Fibroblast of skin of right quadriceps (primary cell): ENCODE measurements at regions not wholly inside any gene's neighbourhood (a gene's known extent, or its start where the extent isn't known, plus 50 kb on each side); places are given as distances from the start of the nearest gene placed in this dataset.
A peak's percentile ranks its signal among the peaks of the same experiment; 100 is the strongest.

Source experiments
- DNase-seq: peaks from one replicate; pipeline ENCODE4 v3.0.0-alpha.2; 2013

DNA sequence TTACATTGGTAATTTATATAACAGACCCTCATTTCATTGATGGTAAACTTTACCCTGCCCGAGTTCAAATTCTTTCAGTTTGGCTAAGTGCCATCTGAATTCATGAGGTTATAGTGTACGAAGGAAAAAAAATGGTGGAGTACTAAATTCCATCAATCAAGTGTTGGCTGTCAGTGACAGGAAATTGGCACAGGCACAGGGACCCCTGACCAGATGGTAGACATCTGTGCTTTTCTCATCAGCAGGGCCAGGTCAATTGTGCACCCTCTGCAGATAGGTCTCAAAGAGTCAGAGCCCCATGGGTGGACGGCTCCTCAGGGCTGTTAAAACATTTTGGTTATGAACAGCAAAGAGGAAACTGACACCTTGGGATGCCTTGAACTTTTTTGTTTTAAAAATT is 439.2 kb downstream of the SETBP1 start:
- DNase-seq = no peak

DNA sequence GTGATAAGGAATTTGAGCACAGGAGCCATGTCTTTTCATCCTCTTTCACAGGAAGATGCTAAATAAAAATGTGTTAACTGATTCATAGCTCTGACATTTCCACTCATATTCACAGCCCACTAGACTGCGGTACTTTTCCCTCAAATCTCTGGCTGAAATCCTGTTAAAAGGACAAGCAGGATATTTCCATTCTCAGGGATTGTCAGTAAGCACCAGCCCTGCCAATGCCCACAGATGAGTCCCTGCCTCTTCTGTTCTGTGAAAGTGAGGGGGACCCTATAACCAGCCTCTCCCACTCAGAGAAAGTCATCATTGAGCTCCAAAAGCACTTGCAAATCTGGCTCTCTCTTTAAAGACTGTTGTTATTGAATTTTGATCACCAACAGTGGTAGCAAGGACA is 440.5 kb downstream of the SETBP1 start:
- no peak for DNase-seq

DNA sequence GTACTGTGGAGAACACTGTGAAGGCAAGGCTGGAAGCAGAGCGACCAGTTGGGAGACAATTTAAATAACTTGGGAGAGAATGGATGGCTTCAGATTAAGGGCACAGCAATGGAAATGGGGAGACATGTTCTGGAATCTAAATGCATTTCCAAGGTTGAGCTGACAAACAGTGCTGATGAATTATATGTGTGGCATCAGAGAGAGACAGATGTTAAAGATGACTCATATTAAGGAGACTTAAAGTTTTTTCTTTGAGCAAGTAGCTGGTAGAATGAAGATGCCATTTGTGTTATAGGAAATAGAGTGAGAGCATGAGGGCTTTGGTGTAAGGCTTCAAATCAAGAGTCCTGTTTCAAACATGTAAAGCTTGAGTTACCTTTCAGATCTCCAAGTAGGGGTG is 441.8 kb downstream of the SETBP1 start:
- DNase-seq = no peak

DNA sequence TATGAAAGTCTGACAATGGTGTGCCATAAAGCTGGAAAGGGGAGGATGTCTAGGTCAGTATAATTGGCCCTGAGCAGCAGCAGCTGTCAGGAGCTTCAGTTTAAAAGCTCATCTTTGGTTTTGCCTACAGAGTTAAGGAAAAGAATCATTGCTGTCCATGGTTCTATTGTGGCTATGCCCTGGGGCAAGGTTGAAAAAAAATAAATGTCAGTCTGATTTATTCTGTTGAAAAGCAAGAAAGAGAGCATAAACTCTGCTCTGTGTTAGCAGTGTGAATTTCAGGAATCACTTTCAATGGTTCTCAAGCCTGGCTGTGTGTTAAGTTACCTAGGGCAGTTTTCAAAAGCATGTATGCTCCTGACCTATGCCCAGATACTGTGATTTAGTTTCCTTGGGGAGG is 446.7 kb downstream of the SETBP1 start:
- DNase-seq = no peak

DNA sequence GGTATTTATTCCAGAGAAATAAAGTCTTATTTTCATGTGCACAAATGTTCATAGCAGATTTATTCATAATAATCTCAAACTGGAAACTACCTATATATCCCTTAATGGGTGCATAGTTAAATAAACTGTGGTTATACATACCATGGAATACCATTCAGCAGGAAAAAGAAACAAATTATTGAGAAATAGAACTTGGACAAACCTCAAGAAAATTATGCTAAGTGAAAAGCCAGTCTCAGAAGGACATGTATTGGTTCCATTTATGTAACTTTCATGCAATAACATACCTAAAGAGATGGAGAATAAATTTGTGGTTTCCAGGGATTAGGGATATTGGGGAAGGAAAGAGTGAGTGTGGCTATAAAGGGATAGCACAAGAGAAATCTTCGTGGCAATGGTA is 452.6 kb downstream of the SETBP1 start:
- peak; percentile 46 for DNase-seq

DNA sequence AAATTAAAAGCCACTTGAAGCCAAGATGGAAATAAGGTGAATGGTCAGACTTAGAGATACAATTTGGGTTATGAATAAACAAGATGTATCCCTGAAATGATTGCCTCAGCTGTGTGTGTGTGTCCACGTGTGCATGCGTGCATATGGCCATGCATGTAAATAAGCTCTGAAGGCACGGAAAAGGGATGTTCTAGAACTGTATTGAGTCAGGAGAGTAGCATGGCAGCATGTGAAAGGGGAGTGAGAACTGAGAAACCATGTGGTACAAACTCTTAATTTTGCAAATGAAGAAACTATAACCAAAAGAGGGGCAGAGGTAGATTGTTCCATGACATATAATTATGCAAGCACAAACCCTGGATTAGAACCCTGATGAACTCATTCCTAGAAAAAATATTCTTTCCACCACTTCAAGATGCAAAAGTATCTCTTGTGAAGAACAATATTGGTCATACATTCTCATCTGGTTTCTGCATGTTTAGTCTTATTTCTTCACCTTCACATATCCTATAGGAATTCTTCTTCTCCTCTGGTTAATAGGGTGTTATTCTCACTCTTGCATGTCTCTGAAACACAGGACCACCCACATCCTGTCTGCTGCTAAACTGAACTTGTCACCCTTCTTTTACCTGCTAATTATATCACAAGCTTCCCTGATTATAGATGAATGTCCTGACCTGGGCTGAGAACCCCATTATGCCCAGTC is 455.8 kb downstream of the SETBP1 start:
- DNase-seq = no peak

DNA sequence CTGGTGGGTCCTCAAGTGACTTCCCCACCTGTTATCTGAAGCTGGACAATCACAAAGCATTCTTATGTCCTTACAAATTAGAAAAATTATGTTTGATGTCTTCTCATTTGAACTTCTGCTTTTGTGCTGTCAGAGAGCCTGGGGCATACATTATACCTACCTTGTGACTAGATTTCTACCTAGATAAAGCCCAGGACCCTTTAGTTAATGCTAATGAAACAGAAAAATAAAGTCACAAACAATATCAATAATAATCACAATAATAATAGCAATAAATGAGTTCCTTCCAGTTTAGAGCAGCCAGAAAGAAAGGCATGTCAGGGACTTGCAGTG is 456.4 kb downstream of the SETBP1 start:
- DNase-seq = no peak

DNA sequence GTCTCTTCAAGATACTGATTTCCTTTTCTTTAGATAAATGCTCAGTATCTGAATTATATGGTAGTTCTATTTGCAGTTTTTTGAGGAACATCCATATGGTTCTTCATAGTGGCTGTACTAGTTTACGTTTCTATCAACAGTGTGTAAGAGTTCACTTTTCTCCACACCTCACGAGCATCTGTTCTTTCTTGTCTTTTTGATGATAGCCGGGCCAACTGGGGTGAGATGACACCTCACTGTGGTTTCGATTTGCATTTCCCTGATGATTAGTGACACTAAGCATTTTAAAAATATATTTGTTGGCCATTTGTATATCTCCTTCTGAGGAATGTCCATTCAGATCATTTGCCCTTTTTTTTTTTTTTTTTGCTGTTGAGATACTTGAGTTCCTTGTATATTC is 458.8 kb downstream of the SETBP1 start:
- DNase-seq = no peak

DNA sequence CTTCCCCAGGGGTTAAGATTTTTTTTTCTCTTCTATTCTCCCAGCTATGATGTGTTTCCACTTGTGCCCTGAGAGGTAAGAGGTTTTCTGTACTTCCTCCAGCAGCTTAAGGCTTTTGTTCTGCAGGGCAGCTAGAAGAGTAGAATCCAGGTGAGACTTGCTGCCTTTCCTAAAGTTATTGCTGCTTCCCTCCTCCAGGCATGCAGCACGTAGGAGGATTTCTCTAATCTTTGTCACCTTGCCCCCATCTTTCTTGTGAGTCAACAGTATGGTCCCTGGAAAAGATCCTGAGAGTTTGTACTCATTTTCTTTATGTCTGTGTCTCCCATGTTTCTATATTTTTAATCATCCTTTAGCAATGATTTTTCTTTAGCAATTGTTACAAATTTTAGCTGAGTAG is 462.2 kb downstream of the SETBP1 start:
- no peak for DNase-seq

DNA sequence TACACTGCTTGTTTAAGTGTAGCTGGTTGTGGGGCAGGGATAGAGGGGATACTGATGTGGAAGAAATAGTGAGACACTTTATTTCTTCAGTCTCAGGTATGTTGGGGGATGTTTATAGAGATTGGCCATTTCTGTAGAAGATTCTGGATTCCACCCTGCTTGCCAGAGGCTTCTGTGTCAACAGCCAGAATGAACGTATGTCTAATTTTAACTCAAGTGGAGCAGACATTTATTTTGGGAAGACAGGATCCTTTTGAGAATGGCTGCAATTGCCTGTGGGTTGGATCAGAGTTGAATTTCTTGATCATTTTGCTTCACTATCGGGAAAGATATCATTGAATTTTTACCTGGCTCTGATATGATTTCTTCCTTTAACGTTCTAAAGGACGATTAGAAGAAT is 465.6 kb upstream of the SLC14A2 start:
- DNase-seq = no peak

DNA sequence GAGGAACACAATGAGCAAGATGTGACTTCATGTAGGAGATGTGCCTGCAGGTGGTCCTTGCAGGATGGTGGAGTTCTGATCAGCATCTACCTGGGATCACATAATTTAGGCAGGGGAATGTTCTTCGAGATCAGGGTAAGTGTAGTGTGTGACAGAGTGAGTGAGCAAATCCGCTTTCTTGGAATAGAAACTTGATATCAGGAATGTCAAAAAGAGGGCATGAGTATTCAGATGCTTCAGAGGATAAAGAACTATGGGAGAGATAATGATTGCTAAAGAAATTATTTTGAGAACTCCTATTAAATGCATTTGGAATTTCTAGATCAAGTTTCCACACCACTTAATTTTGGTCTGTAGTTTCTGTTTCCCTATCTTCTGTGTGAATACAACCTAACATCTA is 463.6 kb upstream of the SLC14A2 start:
- DNase-seq = no peak

DNA sequence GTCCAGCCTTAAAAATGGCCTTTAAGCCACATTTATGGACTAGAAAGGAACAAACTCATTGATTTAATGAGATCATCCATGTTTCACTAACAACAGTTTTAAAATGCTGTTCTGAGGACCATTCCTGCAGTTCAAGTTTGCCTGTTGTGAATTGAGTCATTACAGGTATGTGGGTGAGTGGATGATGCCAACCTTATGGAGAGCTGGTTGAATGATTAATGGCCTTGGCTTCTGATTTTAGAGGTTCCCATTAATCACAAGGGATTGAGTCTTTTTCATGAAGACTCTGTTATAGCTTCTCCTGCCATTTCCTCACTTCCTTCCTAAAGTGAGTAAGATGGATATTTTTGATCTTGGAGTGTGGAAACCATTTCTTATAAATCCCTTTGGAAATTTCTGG is 459.8 kb upstream of the SLC14A2 start:
- no peak for DNase-seq

DNA sequence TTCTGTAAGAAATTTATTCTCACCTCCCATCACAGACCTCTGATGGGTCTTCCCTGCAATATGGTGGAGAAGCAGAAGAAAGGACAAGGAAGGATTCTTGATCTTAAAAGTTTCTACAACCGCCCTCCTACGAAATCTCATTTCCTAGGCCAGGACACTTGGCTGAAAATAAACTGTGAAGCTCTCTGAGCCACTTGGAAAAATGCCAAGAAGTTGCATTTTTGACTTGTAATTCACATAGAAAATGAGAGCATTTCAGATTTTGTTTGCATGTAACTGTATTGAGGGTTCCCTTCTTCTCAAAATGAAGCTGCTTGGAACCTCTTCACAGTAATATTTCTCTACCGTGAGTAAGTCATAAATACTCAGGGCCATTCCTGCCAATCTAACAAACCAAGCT is 458.3 kb upstream of the SLC14A2 start:
- DNase-seq = peak; percentile 40

DNA sequence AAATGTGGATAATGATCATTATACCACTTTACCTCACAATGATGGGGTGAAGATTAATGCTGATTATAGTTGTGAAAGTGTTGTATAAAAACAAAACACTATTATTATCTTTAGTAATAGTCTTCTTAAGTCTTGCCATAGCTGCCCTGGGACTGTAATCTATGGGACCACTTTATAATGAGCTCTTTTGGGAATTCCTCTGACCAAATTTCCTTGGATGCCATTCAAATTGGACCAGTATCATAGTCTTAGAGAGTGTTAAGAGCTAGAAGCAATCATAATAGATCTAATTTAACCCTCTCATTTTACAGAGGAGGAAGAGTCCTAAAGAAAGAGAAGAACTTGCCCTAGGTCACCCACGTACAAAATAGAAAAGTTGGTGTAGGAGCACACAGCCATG is 457.7 kb upstream of the SLC14A2 start:
- DNase-seq = no peak

DNA sequence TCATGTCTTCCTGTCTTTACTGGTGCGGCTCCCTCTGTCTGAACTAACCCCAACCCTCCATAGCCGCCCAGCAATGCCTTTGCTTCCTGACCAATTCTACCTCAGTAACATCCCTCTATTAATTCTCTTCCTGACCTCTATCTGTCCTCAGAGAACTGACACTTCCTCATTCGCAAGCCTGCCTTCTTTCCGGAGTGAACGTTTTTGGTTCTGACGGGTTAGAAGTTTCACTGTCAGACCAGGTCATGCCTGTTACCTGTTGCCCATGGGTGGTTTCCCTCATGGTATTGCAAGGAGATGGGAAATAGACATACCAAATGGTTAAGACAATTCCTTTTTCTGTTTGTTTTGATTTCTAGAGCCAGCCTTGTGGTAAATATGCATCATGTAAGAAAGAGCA is 453.4 kb upstream of the SLC14A2 start:
- no peak for DNase-seq

DNA sequence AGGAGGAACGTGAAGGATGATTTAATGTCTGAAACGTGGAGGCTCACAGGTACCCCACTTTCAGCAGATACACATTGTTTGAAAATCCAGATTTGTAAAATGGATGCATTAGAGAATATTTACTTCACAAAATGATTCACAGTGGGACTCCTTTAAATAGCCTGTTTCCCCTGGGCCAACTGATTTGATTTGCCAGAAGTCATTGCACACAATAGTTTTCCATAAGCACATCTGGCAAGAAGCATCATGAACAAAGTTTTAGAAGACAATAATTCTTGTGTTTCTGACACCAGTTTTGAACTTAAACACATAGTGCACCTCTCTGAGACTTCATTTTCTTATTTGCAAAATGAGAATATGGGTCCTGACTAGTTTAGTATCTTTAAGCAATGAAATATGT is 451.4 kb upstream of the SLC14A2 start:
- DNase-seq = no peak

DNA sequence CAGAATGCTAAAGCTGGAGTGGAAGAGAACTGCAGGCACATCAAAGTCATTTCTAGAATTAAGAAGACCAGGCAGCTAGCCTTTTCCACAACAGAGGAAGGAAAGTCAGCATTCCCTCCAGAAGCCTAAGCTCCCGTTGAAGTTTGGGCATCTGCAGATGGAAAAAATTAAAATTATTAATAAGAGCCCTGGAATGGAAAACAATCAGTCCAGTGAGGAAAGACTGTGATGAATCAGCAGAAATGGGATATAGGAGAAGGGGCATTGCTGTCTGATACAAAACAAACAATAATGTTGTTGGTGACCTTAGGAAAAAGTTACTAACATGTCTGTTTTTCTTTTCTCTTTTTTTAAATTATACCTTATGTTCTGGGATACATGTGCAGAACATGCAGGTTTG is 450.7 kb upstream of the SLC14A2 start:
- peak; percentile 74 for DNase-seq

DNA sequence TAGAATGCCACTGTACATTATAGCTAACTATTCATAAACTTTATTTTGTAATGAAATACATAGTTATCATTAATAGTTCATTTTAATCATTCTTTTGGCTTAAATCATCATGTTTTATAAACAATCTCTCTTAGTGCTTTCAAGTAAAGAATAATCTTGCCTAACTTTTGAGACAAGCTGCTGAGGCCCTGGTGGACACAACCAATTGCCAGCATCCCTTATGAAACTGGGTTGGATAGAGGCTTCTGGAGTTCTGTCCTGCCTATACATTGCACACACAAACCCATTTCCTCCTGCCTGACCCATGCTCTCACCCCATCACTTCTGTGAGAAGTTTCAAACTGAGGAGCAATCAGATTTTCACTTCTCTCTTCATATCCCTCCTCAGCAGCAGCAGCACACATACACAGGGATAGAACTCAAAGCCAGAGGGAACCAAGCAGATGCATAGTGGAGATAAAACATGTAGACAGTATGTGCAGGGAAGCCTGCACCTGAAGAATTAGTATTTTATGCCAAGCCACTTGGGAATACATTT is 450.0 kb upstream of the SLC14A2 start:
- DNase-seq = no peak

DNA sequence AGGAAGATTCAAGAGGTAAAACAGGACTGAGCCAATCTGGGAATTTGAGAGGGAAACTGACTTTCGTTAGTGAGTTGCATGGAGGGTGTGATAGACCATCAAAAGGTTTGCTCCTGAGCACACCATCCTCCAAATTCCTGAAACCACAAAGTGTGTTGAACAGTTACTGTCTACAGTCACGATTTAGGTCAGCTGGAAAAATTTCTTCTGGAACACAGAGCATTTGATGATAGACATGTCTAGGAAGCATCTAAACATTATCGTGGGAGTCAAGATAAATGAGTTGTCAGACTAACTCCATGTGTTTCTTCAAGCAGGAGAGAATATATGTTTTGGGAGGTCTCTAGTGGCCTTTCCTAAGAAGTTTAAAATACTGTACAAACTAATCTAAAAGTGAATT is 449.4 kb upstream of the SLC14A2 start:
- DNase-seq = no peak

DNA sequence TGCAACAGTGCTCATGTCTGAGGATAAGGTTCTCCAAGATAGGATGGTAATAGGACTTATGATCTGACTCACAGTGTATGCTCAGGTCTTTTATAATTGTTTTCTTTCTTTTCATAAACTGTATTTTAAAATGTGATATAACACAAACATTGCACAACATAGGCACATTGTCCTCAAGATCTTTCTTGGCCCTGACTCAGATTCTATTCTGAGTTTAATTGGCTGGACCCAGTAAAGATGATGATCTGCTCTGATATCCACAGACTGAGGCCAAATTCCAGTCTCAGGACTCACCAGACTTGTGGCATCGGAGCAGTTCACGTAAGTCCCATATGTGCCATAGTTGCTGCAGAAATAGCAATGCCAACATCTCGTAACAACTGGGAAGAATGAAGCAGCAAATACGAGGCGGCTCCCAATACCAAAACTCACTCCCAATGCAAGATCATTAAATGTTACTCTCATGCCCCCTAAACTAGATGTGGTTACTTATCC is 448.9 kb upstream of the SLC14A2 start:
- peak; percentile 92 for DNase-seq

DNA sequence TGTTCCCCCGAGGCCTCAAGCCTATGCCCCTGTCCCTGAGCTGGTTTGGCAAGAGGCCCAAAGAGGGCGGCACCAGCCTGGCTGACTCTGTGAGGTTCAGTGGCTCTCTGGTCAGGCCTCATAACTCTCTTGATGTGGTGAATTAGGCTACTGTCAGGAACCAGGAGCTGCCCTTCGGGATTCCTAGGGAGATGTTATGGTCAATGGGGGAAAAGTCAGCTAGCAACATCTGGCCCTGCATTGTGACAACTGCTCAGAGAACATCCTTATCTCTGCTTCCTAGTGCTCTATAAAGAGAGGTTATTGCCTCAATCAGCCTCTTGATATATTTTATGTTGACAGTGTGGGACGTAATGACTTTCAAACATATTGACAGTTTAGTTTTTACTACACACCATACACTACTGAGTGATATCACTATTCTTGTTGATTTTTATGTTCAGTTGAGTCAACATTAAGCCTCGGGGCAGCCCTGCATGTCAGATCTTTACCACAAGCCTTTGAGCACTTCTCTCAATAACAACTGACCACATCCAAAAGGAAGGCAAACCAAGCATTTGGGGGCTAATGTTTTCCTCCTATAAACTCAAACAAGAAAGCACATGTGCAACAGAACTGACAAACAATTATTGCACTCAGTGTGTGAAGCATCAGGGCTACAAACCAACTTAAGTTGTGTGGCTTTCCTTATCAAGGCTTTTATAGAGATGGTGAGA is 448.3 kb upstream of the SLC14A2 start:
- peak; percentile 65 for DNase-seq

DNA sequence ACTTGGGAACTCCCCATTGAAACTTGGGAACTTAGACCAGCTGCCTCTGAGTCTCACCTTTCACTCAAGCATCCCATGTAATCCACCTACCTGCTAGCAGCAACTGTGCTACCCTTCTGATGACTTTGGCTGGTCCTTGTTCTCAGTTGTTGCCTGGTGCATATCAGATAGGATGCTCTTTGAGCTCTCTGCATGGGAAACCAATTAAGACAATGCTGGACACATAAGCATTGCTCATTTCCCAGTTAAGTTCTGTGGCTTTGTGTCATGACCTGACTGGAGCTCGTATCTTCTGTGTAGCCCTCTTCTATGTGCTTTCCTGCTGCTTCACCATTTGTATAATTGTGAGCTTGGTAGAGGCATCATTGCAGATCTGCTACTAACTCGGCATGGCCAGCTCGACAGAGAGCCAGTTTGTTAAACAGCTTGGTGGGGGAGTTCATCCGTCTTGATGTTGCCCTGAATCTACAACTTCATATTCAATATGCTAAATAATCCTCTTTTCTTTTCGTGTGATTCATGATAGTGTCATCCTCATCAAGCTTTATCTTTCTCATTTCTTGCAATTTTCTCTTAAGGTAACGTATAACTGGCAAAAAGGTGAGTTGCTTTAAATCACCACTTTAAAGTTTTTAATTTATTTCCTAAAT is 447.5 kb upstream of the SLC14A2 start:
- DNase-seq = peak; percentile 66

DNA sequence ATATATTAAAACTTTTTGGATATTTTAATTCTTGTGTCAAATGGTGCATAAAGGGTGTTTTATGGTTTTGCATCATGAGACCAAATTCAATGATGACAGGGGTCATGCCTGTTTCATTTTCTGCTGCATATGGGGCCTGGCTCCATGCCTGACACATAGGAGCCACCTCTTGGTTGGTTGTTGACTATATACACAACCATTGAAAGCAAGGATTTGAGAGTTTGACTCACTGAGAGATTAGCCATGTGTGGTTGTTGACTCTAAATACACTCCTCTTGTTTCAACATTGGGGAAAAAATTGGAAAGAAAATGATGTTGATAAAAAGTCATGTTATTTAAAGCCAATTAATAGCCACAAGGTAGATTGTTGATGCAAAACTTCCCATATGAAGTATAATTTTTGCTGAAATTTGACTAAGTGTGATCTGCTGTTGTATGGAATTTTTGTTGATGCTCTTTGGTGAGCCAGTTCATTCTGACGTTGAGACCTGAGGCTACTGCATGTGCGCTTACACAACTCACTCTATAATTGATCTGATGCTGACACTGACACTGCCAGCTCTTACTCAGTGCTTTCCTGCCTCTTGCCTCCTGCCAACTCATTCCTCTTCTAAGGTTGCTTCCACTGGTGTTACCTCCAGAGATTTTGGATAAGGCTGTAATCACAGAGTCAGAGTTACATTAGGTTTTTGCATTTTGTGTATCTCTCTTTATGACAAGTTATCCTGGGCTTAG is 446.2 kb upstream of the SLC14A2 start:
- peak; percentile 81 for DNase-seq
